ENCODE measurements at regions not wholly inside any gene's neighbourhood (a gene's known extent, or its start where the extent isn't known, plus 50 kb on each side); places are given as distances from the start of the nearest gene placed in this dataset.

GRCh38 chr2:78408795-78409118 is 616.7 kb upstream of the REG3G start:
- H3K9me3 ChIP-seq (ENCODE audit: low read length) = no peaks in the 10 kb centered on the region
- ATAC-seq (peak; percentile 59), DNase-seq (ENCODE audit: low spot score) (no peak), FAIRE-seq (no peak)
- no peak overlapping the region for H3K27ac ChIP-seq (ENCODE audit: extremely low read length, insufficient read depth, low read length)
- no peaks in the 10 kb centered on the region for H3K4me1 ChIP-seq (ENCODE audit: insufficient read depth, low read length)
- H3K9ac ChIP-seq (ENCODE audit: insufficient read depth, low read depth, low read length) = no peak overlapping the region
- WGBS (ENCODE audit: low lambda C conversion rate) = no CpG with 5 or more reads among the region's 2 CpGs
- POLR2A ChIA-PET = interaction anchor here (1.3 kb wide), 1 partner anchor 8 kb away, joined by 3 read pairs; no protein-coding TSS in a partner anchor
- H3K4me3 ChIP-seq (replicated peaks in 1 of 3; ENCODE audit: insufficient read depth in 1 of 3, low read depth in 2 of 3, low read length in 3 of 3) = no peak overlapping the region
- TF ChIP-seq ATF7 (IDR thresholded peaks at IDR 0.05) (no peak), ATF7 (CRISPR knock-in tag; IDR thresholded peaks at IDR 0.05) (no peak), SMAD3 (CRISPR knock-in tag; IDR thresholded peaks at IDR 0.05) (no peak), SALL2 (CRISPR knock-in tag; IDR thresholded peaks at IDR 0.05) (no peak), ZNF546 (CRISPR knock-in tag; conservative IDR thresholded peaks at IDR 0.05) (no peak), ZNF597 (CRISPR knock-in tag; IDR thresholded peaks at IDR 0.05) (no peak), ZNF816 (CRISPR knock-in tag; IDR thresholded peaks at IDR 0.05; ENCODE audit: borderline replicate concordance) (no peak), ASH2L (IDR thresholded peaks at IDR 0.05; ENCODE audit: insufficient read length, low read depth, low read length) (no peak), ARID3A (IDR thresholded peaks at IDR 0.05; ENCODE audit: low read depth, low read length) (no peak), SRY (CRISPR knock-in tag; IDR thresholded peaks at IDR 0.05) (no peak), SP1 (IDR thresholded peaks at IDR 0.05) (no peak), SP1 (CRISPR knock-in tag; IDR thresholded peaks at IDR 0.05) (no peak), REPIN1 (CRISPR knock-in tag; IDR thresholded peaks at IDR 0.05; ENCODE audit: borderline replicate concordance, low read depth) (no peak), TCF12 (IDR thresholded peaks at IDR 0.05) (no peak), TCF12 (CRISPR knock-in tag; IDR thresholded peaks at IDR 0.05) (no peak), MATR3 (CRISPR knock-in tag; IDR thresholded peaks at IDR 0.05) (no peak), KDM5B (CRISPR knock-in tag; IDR thresholded peaks at IDR 0.05; ENCODE audit: borderline replicate concordance) (no peak), CBX1 (IDR thresholded peaks at IDR 0.05; ENCODE audit: low read depth) (no peak)
- CTCF ChIA-PET (ENCODE audit: low intra/inter-chr PET ratio, low total read pairs) = no interaction called here
- H4K20me1 ChIP-seq (ENCODE audit: insufficient read depth, low read length) = peaks cover 3% of the 10 kb centered on the region; the same call in 1 of the 2 replicates
- no peak overlapping the region for H2AFZ ChIP-seq (ENCODE audit: low read length)
- in situ Hi-C loops (cut with HindIII; ENCODE audit: extremely low pct_ligation_motif_present, low pct_unique_long_range_greater_than_20kb) = no loop called here
- peaks cover 0 to 12% of the 10 kb centered on the region in 2 experiments; a peak in 3 of 5 replicates for H3K36me3 ChIP-seq (replicated peaks in 1 of 2; ENCODE audit: control insufficient read depth in 1 of 2, insufficient read depth in 2 of 2, low read length in 2 of 2)
- no peaks in the 10 kb centered on the region for H3K27me3 ChIP-seq (ENCODE audit: control insufficient read depth in 1 of 2, insufficient read depth in 2 of 2, low read length in 2 of 2)
- intact Hi-C loops (cut with micrococcal nuclease; ENCODE audit: unreplicated experiment) = no loop called here
- BruUV-seq (replicated peaks) = no TSS peak
- H3K79me2 ChIP-seq (ENCODE audit: insufficient read depth, low read length) = peaks cover 6% of the 10 kb centered on the region
- H3K4me2 ChIP-seq (ENCODE audit: low read depth, low read length) = no peak overlapping the region

Measured in HepG2 (cell line).